GM12864 (cell line): ENCODE measurements at regions not wholly inside any gene's neighbourhood (a gene's known extent, or its start where the extent isn't known, plus 50 kb on each side); places are given as distances from the start of the nearest gene placed in this dataset.

Experiments
- DNase-seq: peaks from one replicate; pipeline ENCODE4 v3.0.0-alpha.2; 2011; ENCODE audit warnings: low read depth
- H3K4me3 ChIP-seq: 2 replicates; pipeline ENCODE4 v1.5.1; 2011; ENCODE audit warnings: mild to moderate bottlenecking, low read depth, low read length, control low read depth
- TF ChIP-seq, protein P1 (sequence below): IDR thresholded peaks from 2 replicates; pipeline ENCODE4 v1.5.1; 2011; ENCODE audit warnings: low read depth, mild to moderate bottlenecking, moderate library complexity, low read length, control low read depth, inconsistent platforms; ENCODE audit errors: missing control alignments

DNA sequence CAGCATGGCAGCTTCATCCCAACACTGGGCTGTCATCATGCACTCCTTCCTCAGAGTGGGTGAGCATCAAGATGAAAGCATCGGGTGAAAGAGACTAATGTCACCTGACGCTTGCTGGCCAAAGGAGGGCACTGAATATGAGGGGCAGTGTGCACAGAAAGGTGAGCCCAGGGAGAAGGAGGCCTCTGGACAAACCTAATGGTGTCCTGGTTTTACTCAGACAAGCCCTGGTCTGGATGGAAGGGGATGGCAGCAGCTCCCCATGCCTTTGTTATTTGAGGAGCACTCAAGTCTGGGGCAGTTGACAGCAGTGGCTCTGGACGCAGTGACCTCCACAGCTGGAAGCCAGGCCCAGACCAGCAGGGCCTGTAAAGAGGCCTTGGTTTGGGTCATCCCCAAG is 209.7 kb downstream of the SMAD2 start:
- H3K4me3 ChIP-seq: no peak overlapping the region
- DNase-seq: no peak
- TF ChIP-seq, protein P1, sequence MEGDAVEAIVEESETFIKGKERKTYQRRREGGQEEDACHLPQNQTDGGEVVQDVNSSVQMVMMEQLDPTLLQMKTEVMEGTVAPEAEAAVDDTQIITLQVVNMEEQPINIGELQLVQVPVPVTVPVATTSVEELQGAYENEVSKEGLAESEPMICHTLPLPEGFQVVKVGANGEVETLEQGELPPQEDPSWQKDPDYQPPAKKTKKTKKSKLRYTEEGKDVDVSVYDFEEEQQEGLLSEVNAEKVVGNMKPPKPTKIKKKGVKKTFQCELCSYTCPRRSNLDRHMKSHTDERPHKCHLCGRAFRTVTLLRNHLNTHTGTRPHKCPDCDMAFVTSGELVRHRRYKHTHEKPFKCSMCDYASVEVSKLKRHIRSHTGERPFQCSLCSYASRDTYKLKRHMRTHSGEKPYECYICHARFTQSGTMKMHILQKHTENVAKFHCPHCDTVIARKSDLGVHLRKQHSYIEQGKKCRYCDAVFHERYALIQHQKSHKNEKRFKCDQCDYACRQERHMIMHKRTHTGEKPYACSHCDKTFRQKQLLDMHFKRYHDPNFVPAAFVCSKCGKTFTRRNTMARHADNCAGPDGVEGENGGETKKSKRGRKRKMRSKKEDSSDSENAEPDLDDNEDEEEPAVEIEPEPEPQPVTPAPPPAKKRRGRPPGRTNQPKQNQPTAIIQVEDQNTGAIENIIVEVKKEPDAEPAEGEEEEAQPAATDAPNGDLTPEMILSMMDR: no peak

- no peak overlapping the region for H3K4me3 ChIP-seq
- TF ChIP-seq, protein P1: no peak
- DNase-seq: no peak
These were observed 211.2 kb downstream of the SMAD2 start for GRCh38 chr18:47719096-47719780.

GRCh38 chr18:47718646-47719045 is 211.8 kb downstream of the SMAD2 start:
- TF ChIP-seq, protein P1: no peak
- H3K4me3 ChIP-seq: no peak overlapping the region
- DNase-seq: no peak

GRCh38 chr18:47717257-47717656 is 213.2 kb downstream of the SMAD2 start:
- TF ChIP-seq, protein P1: no peak
- no peak for DNase-seq
- H3K4me3 ChIP-seq: no peak overlapping the region

DNA sequence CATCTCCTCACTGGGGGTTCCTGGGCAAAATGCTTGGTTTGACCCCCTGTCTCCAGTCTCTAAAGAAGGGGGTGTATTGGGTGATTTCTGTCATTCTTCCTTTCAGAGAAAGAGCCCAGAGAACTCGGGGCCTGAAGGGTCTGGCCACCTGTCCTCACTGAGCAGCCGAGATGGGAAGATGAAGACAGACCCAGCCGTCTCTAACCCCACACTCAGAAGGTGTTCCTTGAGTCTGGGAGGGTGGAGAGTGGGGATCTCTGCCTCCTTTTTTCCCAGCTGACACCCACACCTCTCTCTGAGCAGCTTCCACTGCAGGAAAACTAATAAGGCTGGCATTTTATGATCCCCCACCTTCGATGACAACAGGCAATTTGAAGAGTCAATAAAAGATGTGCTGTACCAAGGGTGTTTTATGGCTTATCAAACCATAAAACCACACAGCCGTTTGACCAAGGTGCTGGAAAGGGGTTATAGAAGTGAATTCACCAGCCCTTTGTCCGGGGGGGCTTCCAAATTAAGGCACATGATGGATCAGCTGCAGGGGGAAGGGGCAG is 213.8 kb downstream of the SMAD2 start:
- TF ChIP-seq, protein P1: no peak
- no peak overlapping the region for H3K4me3 ChIP-seq
- no peak for DNase-seq

DNA sequence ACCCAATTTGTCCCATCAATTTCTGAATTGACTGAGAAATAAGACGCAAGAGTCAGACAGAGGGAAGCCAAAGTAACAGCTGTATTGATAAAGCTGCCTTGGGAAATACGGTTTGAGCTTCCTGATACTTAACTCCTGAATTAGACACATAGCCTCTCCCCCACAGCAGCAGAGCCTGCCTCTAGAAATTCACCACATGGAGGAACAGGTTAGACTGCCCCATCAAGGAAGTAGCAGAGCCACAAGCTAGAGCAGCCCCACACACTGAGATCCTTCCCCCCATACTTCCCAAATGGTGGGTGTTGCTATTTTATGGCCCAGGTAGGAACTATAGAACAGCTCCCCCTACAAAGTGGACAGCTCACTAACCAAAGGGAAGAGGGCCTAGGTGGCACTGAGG is 220.0 kb downstream of the SMAD2 start:
- no peak for DNase-seq
- TF ChIP-seq, protein P1: no peak

GRCh38 chr18:47709556-47709955 is 220.9 kb downstream of the SMAD2 start:
- DNase-seq: no peak
- no peak overlapping the region for H3K4me3 ChIP-seq
- TF ChIP-seq, protein P1: no peak

More for the DNA sequence above, 220.0 kb downstream of the SMAD2 start:
- H3K4me3 ChIP-seq: no peak overlapping the region
